Thoracic aorta (tissue), 2 donors: ENCODE measurements at regions not wholly inside any gene's neighbourhood (a gene's known extent, or its start where the extent isn't known, plus 50 kb on each side); places are given as distances from the start of the nearest gene placed in this dataset.
A peak's percentile ranks its signal among the peaks of the same experiment; 100 is the strongest.

ENCODE experiments used
- ATAC-seq: fragments of 150-250 bp; one replicate; pipeline ENCODE4 v1.8.0; 2017; ENCODE audit warnings: low read depth; ENCODE audit not compliant: insufficient number of reproducible peaks, low FRiP score
- DNase-seq: peaks from one replicate; pipeline ENCODE4 v3.0.0-alpha.2; 2020; ENCODE audit warnings: low spot score
- H3K27ac ChIP-seq, 2 donors: fragments of 200-600 bp; sonication (generic); 1 replicate in 1 of 2; 2 replicates in 1 of 2; pipeline ENCODE4 v1.5.1; 2016; ENCODE audit warnings: mild to moderate bottlenecking in 2 of 2, moderate library complexity in 2 of 2
- H3K27me3 ChIP-seq: fragments of 200-600 bp; sonication (generic); replicated peaks from 2 replicates; pipeline ENCODE4 v1.6.0; 2016; ENCODE audit warnings: mild to moderate bottlenecking; ENCODE audit not compliant: insufficient read depth
- H3K36me3 ChIP-seq: fragments of 200-600 bp; sonication (generic); one replicate; pipeline ENCODE4 v1.5.1; 2016
- H3K4me1 ChIP-seq, 2 donors: fragments of 200-600 bp; sonication (generic); 1 replicate in 1 of 2; 2 replicates in 1 of 2; pipeline versions ENCODE4 v1.5.1 to v1.6.0; 2016; ENCODE audit warnings: low read depth in 2 of 2, mild to moderate bottlenecking in 1 of 2; ENCODE audit not compliant: control insufficient read depth in 1 of 2
- H3K4me3 ChIP-seq: fragments of 200-600 bp; sonication (generic); 2 replicates; pipeline ENCODE4 v1.5.1; 2016; ENCODE audit warnings: mild to moderate bottlenecking
- H3K9me3 ChIP-seq: fragments of 200-600 bp; sonication (generic); 2 replicates; pipeline ENCODE4 v1.5.1; 2016
- TF ChIP-seq, protein P1 (sequence below): fragments of 200-600 bp; sonication (generic); IDR thresholded peaks from one replicate; pipeline ENCODE4 v1.5.1; 2019; ENCODE audit warnings: antibody characterized with exemption

- Histone ChIP-seq H3K9me3 (no peaks in the 10 kb centered on the region), H3K27ac (no peak overlapping the region), H3K27me3 (no peaks in the 10 kb centered on the region), H3K4me3 (no peak overlapping the region), H3K4me1 (no peaks in the 10 kb centered on the region), H3K36me3 (no peaks in the 10 kb centered on the region)
- TF ChIP-seq, protein P1, sequence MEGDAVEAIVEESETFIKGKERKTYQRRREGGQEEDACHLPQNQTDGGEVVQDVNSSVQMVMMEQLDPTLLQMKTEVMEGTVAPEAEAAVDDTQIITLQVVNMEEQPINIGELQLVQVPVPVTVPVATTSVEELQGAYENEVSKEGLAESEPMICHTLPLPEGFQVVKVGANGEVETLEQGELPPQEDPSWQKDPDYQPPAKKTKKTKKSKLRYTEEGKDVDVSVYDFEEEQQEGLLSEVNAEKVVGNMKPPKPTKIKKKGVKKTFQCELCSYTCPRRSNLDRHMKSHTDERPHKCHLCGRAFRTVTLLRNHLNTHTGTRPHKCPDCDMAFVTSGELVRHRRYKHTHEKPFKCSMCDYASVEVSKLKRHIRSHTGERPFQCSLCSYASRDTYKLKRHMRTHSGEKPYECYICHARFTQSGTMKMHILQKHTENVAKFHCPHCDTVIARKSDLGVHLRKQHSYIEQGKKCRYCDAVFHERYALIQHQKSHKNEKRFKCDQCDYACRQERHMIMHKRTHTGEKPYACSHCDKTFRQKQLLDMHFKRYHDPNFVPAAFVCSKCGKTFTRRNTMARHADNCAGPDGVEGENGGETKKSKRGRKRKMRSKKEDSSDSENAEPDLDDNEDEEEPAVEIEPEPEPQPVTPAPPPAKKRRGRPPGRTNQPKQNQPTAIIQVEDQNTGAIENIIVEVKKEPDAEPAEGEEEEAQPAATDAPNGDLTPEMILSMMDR, result no peak
- DNase-seq (no peak), ATAC-seq (no peak)
Observed at GRCh38 chr2:173843526-173843925, 121.6 kb downstream of the SP3 start.

- no peaks in the 10 kb centered on the region for H3K9me3 ChIP-seq
- H3K4me3 ChIP-seq, result no peak overlapping the region
- H3K27ac ChIP-seq, result peak overlapping the region; percentile 31 to 77
- H3K27me3 ChIP-seq, result no peaks in the 10 kb centered on the region
- DNase-seq, result peak; percentile 33
- TF ChIP-seq, protein P1, result peak; percentile 13
- H3K4me1 ChIP-seq, result peaks cover 19 to 33% of the 10 kb centered on the region in 2 donors
- H3K36me3 ChIP-seq, result no peaks in the 10 kb centered on the region
- peak; percentile 79 for ATAC-seq
Observed at GRCh38 chr2:173851141-173851641, 114.0 kb downstream of the SP3 start.

GRCh38 chr2:173854141-173854540 lies 111.0 kb downstream of the SP3 start:
- Histone ChIP-seq H3K9me3 (no peaks in the 10 kb centered on the region), H3K4me1 (peaks cover 21 to 37% of the 10 kb centered on the region in 2 donors), H3K27ac (peak overlapping the region; percentile 14 to 77), H3K4me3 (peak overlapping the region; percentile 53), H3K27me3 (no peaks in the 10 kb centered on the region), H3K36me3 (no peaks in the 10 kb centered on the region)
- ATAC-seq (no peak), DNase-seq (no peak)
- TF ChIP-seq, protein P1, result no peak

GRCh38 chr2:173854840-173855239 lies 110.3 kb downstream of the SP3 start:
- Histone ChIP-seq H3K9me3 (no peaks in the 10 kb centered on the region), H3K36me3 (no peaks in the 10 kb centered on the region), H3K27ac (peak overlapping the region; percentile 14 to 77), H3K4me3 (peak overlapping the region; percentile 53), H3K4me1 (peaks cover 21 to 34% of the 10 kb centered on the region in 2 donors), H3K27me3 (no peaks in the 10 kb centered on the region)
- ATAC-seq, result peak; percentile 40
- DNase-seq, result peak; percentile 6
- TF ChIP-seq, protein P1, result no peak

- TF ChIP-seq, protein P1, result no peak
- Histone ChIP-seq H3K27ac (peak overlapping the region; percentile 14 to 77), H3K4me3 (no peak overlapping the region), H3K4me1 (peaks cover 17 to 26% of the 10 kb centered on the region in 2 donors), H3K36me3 (no peaks in the 10 kb centered on the region), H3K27me3 (no peaks in the 10 kb centered on the region), H3K9me3 (no peaks in the 10 kb centered on the region)
- DNase-seq (no peak), ATAC-seq (peak; percentile 23)
Observed at GRCh38 chr2:173855661-173856060, 109.5 kb downstream of the SP3 start.
